Femur (tissue), 1 donor: ENCODE measurements at regions not wholly inside any gene's neighbourhood (a gene's known extent, or its start where the extent isn't known, plus 50 kb on each side); places are given as distances from the start of the nearest gene placed in this dataset.

ENCODE experiments used
- DNase-seq: peaks from one replicate; pipeline ENCODE4 v3.0.0-alpha.2; 2017

- no peak for DNase-seq
Measured at GRCh38 chr3:104610730-104611652, 755.7 kb upstream of the ALCAM start.

GRCh38 chr3:104612218-104612617 lies 754.5 kb upstream of the ALCAM start:
- no peak for DNase-seq

- DNase-seq, result no peak
Measured at GRCh38 chr3:104614564-104614963, 752.1 kb upstream of the ALCAM start.

- DNase-seq, result no peak
Measured at GRCh38 chr3:104628185-104628789, 738.4 kb upstream of the ALCAM start.

GRCh38 chr3:104629038-104629437 lies 737.7 kb upstream of the ALCAM start:
- DNase-seq, result no peak

- DNase-seq, result no peak
Measured at GRCh38 chr3:104631254-104631653, 735.5 kb upstream of the ALCAM start.

GRCh38 chr3:104632521-104632920 lies 734.2 kb upstream of the ALCAM start:
- no peak for DNase-seq

GRCh38 chr3:104632947-104633346 lies 733.8 kb upstream of the ALCAM start:
- no peak for DNase-seq

GRCh38 chr3:104635872-104636580 lies 730.7 kb upstream of the ALCAM start:
- DNase-seq, result no peak

- no peak for DNase-seq
Measured at GRCh38 chr3:104642827-104643226, 723.9 kb upstream of the ALCAM start.

GRCh38 chr3:104646196-104646595 lies 720.5 kb upstream of the ALCAM start:
- no peak for DNase-seq

GRCh38 chr3:104648823-104649222 lies 717.9 kb upstream of the ALCAM start:
- no peak for DNase-seq

- DNase-seq, result no peak
Measured at GRCh38 chr3:104669083-104669482, 697.6 kb upstream of the ALCAM start.

GRCh38 chr3:104672331-104672730 lies 694.4 kb upstream of the ALCAM start:
- no peak for DNase-seq

- no peak for DNase-seq
Measured at GRCh38 chr3:104673981-104674380, 692.7 kb upstream of the ALCAM start.

- DNase-seq, result no peak
Measured at GRCh38 chr3:104676241-104676640, 690.5 kb upstream of the ALCAM start.

- no peak for DNase-seq
Measured at GRCh38 chr3:104677932-104678331, 688.8 kb upstream of the ALCAM start.

- DNase-seq, result no peak
Measured at GRCh38 chr3:104685492-104685891, 681.2 kb upstream of the ALCAM start.

- DNase-seq, result no peak
Measured at GRCh38 chr3:104687362-104687761, 679.3 kb upstream of the ALCAM start.

GRCh38 chr3:104696470-104696869 lies 670.2 kb upstream of the ALCAM start:
- no peak for DNase-seq

- no peak for DNase-seq
Measured at GRCh38 chr3:104711406-104711805, 655.3 kb upstream of the ALCAM start.

- no peak for DNase-seq
Measured at GRCh38 chr3:104715972-104716371, 650.7 kb upstream of the ALCAM start.

- DNase-seq, result no peak
Measured at GRCh38 chr3:104717828-104718196, 648.9 kb upstream of the ALCAM start.

- no peak for DNase-seq
Measured at GRCh38 chr3:104723000-104723399, 643.7 kb upstream of the ALCAM start.
